NCI-H446 treated with DMSO at 0.1 percent for 48 hours (cell line): ENCODE measurements at regions not wholly inside any gene's neighbourhood (a gene's known extent, or its start where the extent isn't known, plus 50 kb on each side); places are given as distances from the start of the nearest gene placed in this dataset.

Source experiments
- DNase-seq: peaks from one replicate; lab custom pipeline; 2025; lab: John Stamatoyannopoulos, UW

- no peak for DNase-seq
These were observed 430.7 kb downstream of the EDEM1 start for GRCh38 chr3:5618170-5618569.

GRCh38 chr3:5630406-5630805 lies 442.9 kb downstream of the EDEM1 start:
- DNase-seq, result no peak

DNA sequence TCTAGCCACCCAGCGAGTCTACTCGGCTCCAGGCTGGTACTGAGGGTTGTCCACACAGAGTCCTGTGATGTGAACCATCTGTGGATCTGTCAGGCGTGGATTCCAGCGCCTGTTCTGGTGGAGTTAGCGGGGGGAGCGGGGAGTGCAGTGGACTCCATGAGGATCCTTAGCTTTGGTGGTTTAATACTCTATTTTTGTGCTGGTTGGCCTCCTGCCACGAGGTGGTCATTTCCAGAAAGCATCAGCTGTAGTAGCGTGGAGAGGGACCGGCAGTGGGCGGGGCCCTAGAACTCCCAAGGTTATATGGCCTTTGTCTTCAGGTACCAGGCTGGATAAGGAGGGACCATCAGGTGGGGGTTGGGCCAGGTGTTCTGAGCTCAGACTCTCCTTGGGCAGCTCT lies 446.5 kb downstream of the EDEM1 start:
- DNase-seq, result no peak

DNA sequence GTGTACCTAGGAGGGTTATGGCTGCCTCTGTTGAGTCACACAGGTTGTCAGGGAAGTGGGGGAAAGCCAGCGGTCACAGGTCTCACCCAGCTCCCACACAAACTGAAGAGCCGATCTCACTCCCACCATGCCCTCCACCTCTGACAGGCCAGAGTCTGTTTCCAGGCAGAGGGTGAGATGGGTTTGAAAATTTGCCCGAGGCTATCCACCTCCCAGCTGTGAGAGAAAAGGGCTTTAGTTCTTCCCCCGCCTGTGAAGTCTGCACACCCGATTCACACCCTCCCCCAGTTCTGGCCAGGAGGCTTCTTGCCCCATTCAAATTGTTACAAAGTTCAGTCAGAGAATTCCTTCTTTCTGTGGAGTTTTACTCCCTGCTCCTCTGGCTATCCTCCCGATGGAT lies 446.9 kb downstream of the EDEM1 start:
- DNase-seq, result no peak

- no peak for DNase-seq
These were observed 448.2 kb downstream of the EDEM1 start for GRCh38 chr3:5635746-5636145.

DNA sequence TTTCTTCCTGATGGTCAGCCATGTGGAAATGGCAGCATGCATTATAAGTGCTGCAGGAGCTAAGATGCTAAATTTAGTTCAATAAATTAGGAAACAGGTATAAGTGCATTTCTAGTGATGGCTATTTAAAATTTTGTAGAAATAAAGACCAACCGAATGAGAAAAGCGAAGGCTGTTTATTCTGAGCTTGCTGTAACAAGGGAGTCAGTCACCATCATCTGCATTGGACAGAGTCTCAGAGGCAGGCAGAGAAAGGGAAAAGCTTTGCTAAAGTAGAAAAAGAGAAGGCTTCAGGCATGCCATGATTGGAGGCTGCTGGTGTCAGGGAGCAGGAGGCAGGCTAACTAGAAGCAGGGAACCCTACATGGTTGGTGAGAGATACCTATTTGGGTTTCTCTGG lies 451.0 kb downstream of the EDEM1 start:
- DNase-seq, result no peak

DNA sequence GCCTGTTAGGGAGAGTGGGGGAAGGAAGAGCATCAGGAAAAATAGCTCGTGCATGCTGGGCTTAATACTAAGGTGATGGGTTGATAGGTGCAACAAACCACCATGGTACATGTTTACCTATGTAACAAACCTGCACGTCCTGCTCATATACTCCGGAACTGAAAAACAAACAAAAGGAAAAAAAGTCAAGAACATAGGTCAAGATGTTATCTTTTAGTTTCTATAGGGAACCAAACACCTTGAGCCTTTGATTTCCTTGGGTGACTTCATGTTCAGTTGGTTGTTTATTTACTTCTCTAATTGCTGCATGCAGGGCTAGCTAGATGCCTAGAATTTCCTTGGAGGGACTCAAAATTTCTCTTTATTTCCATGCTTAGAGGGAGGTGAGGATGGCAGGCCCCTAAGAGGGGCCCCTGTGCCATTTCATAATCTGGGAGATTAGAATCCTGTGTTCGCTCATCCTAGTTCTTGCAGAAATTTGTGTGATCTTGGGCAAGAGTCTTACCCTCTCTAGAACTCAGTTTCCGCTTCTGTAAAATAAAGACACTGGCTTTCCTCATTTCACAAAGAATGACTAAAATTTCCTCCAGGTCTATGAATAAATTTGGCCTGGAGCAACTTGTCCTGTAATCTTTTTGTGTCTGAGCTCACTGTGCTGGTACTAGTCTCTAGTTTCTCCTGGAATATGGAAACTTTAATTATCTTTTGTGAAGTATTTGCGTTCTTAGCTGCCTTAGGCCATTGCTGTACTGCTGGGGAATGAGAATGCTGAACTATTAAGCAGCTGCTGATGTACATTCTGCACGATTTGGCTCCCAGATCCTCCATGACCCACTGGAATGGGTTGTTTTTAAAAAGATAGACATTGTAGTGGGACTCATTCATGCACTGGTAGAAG lies 457.5 kb downstream of the EDEM1 start:
- no peak for DNase-seq

DNA sequence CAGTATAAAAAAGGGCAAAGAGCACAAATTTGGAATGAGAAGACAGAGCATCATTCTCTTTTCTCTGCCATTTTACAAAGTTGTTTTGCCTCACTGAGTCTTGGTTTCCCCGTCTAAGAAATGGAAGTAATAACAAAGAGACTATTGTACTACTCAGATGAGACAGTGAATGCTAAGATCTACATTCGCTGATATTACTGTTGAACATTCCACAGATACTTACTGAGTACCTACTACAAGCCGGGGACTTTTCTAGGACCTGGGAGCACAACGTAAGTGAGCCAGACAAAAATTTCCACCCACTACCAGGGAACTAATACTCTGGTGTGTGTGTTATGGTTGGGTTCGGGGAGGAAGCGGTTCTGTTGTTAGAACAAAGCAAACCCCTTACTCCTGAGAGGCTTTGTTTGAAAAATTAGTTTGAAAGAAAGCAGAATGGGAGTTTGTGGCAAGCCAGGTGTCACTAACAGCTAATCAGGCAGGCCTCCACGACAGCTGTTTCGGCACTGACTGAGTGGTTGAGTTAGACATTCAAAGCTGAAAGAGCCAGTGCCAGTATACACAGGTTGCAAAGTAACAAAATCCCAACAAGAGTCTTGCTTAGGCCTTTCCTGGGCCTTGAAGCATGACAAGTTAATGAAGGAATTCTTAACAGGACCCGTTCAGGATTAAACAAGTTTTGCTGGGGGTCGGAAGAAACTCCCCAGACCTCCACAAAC lies 458.3 kb downstream of the EDEM1 start:
- DNase-seq, result no peak

- no peak for DNase-seq
These were observed 462.8 kb downstream of the EDEM1 start for GRCh38 chr3:5650303-5650702.

DNA sequence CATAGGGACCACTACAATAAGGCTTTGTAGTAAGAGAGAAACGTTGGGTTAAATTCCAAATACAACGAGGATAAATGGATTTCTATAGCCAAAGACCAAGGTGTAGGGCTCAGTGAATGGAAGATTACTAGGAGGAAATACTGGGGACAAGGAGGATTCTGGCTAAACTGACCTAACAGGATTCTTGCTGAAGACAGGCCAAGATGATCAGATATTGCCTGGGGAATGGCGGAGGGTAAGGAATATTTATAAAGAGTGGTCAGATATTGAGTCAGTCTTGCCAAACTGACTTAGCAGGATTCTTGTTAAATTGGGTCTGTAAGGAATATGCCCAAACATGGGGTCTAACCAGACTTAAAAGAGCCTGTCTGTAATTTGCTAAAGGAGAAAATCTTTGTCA lies 463.8 kb downstream of the EDEM1 start:
- DNase-seq, result no peak

DNA sequence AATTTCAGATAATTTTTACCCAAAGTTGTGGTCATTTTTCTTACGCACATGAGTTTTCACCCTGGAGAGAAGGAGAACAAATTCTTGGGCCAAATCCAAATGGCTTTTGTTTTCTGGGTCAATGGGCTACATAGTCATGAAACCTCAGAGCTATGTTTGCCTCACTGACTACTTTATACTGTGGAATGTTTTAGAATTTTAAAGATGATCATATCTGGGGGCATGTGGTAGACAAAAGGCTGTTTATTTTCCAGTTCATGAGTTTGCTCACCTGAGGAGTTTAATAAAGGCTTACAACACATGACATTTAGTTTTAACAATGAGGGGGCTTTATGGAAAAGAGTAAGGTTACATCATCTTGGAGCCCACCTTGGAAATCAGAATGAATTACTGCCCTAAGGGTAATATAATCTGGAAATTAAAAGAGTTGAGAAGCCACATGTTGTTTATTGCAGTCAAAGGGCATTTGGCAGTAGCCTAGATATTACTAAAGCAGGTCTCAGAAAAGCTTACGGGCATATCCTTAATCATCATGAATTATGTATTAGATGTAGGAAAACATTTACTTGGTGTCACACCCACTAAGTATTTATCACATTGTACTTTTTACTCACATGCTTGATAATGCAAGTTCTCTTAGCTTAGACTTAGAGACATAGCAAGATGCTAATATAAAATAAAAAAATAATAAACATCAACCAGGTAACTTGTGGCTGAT lies 466.1 kb downstream of the EDEM1 start:
- DNase-seq, result no peak

DNA sequence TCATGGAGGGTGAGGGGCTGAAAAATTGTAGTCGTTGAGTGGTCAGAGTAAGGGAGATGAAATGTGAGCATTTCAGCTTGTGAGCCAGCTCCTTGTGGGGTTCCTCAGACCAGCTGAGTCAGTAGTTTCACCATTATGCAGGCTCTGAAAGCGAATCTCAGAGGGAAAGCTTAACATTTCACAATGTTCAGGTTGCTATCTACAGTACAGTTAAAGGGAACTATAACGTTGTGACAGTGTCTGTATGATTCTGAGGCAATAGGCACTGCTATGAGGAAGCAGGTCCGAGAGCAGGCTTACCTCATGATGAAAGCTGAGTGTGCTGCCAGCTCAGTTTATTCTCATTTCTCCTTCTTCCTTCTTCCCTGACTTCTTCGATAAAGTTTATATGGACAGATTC lies 469.6 kb downstream of the EDEM1 start:
- DNase-seq, result no peak

DNA sequence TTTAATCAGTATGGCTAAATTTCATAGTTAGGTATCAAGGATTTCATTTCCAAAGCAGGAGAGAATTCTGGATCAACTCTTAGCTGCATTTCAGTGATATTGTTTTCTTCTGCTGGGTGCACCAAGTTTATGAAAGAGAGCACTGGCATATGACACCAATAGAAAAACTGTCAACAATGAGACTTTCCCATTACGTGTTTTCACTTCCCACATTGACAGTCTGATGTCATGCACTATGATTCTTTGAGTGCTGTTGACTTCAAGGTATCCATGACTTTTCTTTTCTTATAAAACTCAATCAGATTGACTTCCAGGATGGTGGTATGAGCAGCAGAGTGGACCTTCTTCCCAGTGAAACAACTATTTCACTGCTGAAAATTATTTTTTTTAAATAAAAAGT lies 476.1 kb downstream of the EDEM1 start:
- DNase-seq, result no peak

- DNase-seq, result no peak
These were observed 478.9 kb downstream of the EDEM1 start for GRCh38 chr3:5666455-5666854.

DNA sequence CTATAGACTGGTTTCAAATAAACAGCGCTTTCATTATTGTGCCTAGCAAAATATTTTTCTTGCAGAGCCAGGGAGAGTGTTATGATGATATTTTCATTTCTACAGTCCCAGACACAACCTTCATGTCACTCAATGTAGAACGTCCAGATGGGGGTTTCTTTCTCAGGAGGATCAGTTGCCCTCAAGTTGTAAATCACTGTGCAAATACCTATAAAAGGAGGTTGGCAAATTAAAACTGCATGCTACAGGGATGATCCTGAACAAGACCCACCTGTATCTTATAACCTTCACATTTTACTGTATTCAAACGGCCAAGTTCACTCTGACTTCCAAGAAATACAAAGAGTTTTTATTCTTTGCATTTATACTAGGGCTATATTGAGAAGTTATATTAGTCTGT lies 486.0 kb downstream of the EDEM1 start:
- DNase-seq, result no peak

DNA sequence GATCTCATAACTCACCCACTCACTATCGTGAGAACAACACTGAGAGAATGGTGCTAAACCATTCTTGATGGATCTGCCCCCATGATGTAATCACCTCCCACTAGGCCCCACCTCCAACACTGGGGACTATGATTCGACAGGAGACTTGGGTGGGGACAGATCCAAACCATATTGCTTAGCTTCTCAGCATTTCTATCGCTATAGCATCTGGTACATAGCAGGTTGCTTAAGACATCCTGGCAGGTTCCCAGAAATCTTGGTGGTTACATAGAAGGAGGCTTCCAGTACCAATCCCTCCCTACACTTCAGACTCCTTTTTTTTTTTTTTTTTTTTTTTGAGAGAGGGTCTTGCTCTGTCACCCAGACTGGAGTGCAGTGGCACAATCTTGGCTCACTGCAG lies 487.8 kb downstream of the EDEM1 start:
- DNase-seq, result no peak

- DNase-seq, result no peak
These were observed 490.0 kb downstream of the EDEM1 start for GRCh38 chr3:5677555-5677954.

DNA sequence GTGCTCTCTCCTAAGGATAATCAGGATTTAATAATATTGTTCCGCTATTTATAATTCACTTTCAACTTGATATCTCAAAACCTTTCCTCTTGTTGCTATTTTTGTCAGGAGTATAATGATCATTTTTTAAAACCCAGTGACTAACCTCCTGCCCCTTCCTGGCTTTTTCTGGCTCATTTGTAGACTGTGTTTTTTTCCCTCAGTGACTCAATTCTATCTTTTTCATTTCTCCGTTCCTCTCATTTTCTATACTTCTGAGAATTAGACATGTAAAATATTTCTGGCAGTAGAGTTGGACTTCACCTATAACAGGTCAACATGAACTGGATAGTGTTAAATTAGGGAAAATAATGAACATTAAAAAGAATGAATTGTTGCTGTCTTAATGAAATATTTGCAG lies 490.7 kb downstream of the EDEM1 start:
- no peak for DNase-seq

- DNase-seq, result no peak
These were observed 491.3 kb downstream of the EDEM1 start for GRCh38 chr3:5678844-5679243.

GRCh38 chr3:5687230-5687629 lies 499.7 kb downstream of the EDEM1 start:
- DNase-seq, result no peak

DNA sequence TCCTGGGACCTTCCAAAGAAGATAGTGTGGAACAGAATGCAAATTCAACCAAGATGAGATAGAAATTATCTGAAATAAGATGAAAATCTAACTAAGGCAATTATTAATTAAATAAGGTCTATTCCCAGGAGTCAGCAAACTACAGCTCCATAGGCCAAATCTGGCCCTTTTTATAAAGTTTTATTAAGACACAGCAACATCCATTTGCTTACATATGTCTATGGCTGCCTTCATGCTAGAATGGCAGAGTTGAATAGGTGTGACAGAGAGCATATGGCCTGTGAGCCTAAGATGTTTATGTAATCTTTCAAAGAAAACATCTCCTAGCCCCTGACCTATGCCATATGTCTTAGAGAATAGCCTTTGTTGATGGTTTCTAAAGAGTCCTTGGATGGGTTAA lies 503.0 kb downstream of the EDEM1 start:
- no peak for DNase-seq

DNA sequence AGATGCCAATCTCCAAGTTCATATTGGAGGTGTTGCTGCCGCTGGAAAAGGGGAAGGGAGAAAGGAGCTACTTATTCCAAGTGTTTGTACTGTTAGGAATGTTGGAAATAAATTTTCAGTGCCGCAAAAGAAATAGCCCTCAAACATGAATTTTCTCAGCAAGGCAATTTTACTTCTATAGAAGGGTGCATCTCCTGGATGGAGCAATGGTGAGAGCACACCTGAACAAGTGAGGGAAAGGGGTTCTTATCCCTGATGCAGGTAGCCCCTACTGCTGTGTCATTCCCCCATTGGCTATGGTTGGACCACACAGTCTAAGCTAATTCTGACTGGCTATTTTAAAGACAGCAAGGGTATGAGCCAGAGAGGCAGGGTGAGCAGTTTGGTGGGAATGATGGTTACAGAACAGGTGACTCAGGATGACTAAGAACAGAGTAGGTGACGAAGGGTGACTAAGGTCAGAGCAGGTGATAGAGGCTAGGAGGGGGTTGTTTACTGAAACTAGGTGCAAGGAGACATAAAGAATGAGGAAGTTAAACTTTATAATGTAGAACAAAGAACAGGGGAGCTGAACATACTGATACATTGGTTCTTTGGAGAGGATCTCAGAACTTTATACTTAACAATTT lies 503.5 kb downstream of the EDEM1 start:
- no peak for DNase-seq
